ENCODE measurements at regions not wholly inside any gene's neighbourhood (a gene's known extent, or its start where the extent isn't known, plus 50 kb on each side); places are given as distances from the start of the nearest gene placed in this dataset.

DNA sequence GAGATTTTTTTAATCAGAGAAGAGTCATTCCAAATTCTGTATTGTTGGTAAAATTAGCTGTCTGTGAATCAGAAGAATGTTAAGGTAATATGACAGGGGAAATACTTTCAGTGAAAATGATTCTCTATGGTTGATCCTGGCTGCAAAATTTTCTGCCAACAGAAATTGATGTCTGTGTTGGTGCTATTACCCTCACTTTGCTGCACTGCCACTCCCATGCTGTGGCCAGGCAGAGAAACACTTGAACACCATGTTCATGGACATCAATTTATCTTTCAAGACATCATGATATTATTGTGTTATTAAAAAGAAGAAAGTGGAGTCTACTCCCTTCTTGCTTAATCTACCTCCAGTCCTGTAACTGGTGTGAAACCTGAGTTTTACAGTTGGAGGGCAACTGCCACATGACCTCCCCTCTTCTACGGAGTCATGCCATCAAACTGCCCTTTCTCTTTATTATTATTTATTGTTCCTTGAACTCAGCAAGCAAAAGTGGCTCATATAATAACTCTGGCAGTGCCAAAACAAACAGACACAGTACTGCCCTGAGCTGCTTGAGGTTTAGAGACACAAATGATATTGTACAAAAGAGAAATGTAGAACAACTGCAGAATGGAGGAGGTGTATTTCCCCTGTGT is 288.0 kb upstream of the JAG1 start:
- no peak for DNase-seq

GRCh38 chr20:10962937-10963336 is 289.1 kb upstream of the JAG1 start:
- no peak for DNase-seq

- DNase-seq = no peak
Observed at GRCh38 chr20:10963717-10964266, 290.0 kb upstream of the JAG1 start.

DNA sequence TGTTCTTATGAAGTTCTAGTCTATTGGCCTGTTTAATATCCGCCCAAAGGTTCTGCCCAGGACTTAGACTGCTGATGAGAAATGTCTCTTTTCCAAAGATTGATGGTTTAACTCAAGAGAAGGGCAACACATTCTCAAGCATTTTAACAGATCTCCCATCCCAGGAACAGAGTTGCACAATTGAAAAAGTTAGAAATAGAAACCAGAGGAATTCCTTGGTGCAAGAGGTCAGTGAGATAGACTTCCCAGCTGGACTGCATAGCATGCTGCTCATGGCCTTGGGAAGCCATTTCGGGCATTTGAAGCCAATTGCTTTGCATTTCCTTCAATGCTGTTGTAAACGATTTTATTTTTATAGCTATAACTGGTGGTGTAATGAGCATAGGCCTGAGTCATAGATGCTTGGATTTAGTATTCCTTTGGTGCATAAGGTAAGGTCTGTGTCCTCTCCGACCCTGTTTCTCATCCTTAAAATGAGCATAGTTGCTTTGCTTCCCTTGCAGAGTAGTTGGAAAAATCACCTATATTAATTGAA is 292.2 kb upstream of the JAG1 start:
- DNase-seq = no peak

DNA sequence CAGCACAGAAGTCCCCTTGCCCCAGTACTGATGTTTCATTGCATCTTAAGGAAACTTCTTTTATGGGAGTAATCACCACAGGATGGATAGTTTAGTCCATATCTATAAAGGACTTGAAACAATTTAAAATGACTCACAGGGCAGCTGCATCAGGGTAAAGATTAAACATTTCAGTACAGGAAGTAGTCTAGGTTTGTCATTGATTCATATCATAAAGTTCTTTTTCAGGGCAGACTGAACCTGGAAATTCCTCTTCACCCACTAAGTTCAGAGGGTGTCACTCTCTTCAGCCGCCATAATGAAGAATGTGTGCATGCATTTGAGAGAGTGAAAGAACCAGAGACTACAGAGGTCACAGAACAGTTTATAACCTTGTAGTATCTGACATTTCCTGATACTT is 296.3 kb upstream of the JAG1 start:
- no peak for DNase-seq

DNA sequence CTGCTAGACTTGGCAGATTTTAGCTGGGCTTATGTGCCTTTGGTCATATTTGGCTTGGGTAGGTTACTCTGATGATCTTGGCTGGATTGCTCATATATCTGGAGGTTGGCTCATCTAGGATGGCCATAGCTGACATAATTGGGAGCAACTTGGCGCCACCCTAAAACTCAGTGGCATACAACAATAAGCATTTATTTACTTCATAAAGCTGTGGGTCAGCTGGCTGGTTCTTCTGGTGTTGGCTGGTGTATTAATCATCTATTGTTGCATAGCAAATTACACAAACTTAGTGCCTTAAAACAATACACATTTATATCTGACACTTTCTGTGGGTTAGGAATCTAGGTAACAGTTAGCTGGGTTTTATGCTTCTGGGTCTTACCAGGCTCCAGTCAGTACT is 297.3 kb upstream of the JAG1 start:
- DNase-seq = no peak

- no peak for DNase-seq
Observed at GRCh38 chr20:10972219-10972860, 298.5 kb upstream of the JAG1 start.

DNA sequence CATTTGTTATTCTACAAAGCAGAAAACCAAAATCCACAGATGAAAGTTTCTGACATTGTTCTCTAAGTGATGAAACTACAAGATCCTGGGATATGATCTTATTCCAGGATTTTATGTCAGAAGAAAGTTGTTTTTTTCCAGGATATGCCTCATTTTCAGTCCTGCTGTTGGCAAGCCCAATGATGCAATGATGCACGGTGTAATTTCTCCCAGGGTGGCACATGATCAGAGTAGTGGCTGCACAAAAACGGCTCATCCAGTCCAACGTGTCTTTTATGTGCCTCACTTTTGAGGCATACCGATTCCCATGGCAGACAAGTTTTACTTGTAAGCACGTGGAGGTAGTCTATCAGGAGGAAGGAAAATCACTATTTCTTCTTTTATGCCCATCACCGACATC is 302.3 kb upstream of the JAG1 start:
- DNase-seq = no peak

GRCh38 chr20:10978019-10978702 is 304.4 kb upstream of the JAG1 start:
- DNase-seq = no peak

GRCh38 chr20:10978713-10979112 is 304.9 kb upstream of the JAG1 start:
- DNase-seq = no peak

DNA sequence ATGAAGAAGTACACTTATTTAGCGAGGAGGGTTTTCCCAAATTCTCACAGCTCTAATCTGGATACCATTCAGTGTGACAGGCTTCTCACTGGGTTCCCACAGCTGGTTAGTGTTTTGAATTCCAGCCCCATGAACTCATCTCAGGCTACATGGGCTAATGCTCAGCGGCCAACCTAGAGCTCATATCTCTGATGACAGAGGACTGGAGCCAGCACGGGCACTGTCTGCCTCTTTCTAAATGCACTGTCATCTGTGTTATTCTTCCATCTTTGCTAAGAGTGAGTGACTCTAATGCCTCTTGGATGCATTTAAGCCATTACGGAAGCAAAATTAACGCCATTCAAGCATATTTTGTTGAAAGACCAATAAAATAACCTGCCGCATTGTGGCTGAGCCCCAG is 308.9 kb upstream of the JAG1 start:
- DNase-seq = no peak

DNA sequence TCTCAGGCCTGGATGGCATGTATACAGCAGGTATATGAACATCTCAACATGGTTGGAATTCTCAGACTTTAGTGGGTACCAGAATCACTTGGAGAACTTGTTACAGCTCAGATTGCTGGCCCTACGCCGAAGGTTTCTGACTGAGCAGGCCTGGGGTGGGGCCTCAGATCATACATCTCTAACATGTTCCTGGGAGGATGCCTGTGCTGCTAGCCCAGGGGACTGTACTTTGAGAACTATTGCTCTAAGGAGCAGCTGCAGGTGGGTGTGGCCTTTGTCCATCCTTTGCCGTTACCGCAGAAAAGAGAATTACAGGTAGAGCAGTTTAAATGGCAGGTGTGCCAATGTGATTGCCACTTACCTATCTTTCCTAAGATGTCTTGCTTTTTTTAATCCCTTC is 310.5 kb upstream of the JAG1 start:
- no peak for DNase-seq

DNA sequence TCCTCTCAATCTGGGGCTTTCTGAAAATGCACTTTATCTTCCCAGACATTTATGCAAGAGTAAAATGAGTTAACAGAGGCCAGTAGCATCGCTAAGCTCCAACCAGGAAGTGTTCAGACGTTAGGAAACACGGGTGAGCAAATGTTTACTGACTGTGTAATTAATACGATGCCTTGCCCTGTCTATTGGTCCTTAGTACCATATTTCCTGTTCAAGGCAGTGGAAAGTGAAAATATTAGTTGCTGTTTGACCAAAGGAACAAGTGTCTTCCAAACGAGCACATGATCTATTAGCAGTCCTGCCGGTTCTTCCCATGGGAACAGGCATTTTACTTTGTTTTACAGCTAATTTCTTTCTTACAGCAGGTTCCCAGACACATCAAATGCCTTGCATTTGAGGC is 311.1 kb upstream of the JAG1 start:
- DNase-seq = no peak

- no peak for DNase-seq
Observed at GRCh38 chr20:10985536-10985935, 311.7 kb upstream of the JAG1 start.

DNA sequence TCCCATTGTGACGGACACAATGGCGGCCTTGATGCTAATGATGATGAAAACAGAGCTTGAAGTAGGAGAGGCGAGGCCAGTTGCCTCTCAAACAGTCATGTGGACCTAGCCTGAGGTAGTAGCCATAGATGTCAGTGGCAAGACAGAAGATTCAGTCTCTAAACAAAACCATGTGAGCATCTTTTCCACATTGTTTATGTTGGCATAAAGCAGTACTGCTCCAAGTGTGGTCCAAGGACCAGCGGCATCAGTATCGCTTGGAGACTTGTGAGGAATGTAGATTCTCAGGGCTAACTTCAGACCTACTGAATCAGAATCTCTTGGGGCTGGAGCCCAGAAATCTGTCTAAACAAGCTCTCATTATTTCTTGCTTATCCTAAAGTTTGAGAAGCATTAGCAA is 312.8 kb upstream of the JAG1 start:
- DNase-seq = no peak

GRCh38 chr20:10987651-10988383 is 314.0 kb upstream of the JAG1 start:
- DNase-seq = no peak

DNA sequence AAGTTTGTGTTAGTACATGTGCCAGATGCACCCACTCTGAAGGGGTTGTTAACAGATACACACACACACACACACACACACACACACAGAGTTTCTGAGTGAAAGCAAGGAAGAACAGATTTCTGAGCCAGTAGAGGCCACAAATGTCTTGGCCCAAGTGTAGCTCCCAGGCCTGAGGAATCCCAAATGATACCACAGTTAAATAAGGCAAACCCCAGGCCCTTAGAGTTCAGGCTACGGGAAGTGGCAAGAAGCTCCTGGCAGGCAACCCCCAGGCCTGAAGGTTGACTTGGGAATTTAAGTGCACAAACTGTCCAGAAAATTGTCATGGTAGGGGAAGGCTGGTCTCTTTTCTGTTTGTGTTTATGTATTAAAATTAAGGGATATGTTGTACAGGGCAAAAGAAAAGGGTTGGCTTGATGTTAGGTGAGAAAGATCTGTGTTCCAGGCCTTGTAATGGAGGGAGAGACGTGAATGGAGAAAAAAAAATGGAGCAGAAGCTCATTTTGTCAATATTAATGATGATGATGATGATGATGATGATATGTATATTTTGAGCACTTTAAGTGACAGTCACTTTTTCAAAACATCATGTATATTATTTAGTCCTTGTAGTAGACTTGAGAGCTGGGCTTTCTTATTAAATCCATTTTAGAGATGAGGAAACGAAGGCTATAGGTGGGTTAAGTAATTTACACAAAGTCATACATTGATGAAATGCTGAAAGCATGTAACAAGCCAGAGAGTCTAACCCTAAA is 317.0 kb upstream of the JAG1 start:
- no peak for DNase-seq

DNA sequence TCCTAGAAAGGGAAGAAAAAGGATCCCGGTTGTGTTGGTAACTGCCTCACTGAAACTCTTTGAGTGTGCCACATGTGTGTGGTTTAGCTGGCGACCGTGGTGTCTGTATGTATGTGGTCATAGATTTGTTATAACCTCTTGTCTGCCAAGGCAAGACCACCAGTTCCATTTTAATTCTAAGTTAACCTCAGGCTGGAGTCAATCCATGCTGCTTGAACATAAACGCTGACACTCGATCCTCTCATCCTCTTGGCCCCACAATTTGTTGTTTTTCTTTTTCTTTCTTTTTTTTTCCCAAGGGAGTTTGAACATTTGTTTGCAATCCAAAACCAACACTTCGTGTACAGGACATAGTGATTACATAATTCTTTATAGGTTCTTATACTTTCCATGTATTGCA is 318.9 kb upstream of the JAG1 start:
- DNase-seq = no peak

- DNase-seq = no peak
Observed at GRCh38 chr20:10994991-10995700, 321.3 kb upstream of the JAG1 start.

GRCh38 chr20:10998476-10998875 is 324.7 kb upstream of the JAG1 start:
- no peak for DNase-seq

DNA sequence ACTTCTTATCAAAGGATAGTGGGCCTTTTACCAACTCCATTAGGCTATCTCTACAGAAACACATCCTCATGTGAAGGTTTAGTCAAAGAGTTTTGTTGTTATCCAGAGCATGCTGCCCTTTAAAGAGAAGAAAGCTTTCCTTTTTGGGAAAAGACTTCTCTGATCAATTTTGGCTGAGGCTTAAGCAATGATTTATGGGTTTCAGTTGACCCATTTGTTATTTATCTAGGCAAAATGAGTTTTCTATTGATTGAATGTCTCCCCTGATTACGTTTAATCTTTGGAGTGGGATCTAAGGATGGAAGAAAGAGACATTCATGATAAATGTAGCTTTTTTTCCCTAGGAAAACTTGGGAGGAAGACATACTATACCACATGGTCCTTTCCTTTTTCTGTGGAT is 326.6 kb upstream of the JAG1 start:
- no peak for DNase-seq

DNA sequence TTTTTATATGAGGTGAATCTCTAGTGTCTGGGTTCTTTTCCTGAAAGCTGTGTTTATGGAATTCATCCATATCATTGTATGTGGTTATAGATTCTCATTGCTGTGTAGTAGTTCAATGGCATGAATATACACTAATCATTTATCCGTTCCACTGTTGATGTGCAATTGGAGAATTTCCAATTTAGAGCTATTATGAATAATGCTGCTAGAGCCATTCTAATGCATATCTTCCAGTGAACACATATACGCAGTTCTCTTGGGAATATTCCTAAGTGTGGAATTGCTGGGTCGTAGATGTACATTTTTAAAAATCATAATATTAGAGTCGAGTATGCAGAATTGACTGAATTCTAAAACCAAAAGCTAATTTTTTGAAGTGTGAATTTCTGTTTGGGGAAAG is 327.5 kb upstream of the JAG1 start:
- no peak for DNase-seq
